SKM-1 treated with dmso at 0.1 percent for 144 hours (cell line): ENCODE measurements at regions not wholly inside any gene's neighbourhood (a gene's known extent, or its start where the extent isn't known, plus 50 kb on each side); places are given as distances from the start of the nearest gene placed in this dataset.

Experiments
- DNase-seq: peaks from one replicate; lab custom pipeline; 2025; ENCODE audit not compliant: unreplicated experiment; lab: John Stamatoyannopoulos, UW

- no peak for DNase-seq
These were observed 92.2 kb downstream of the MRPL36 start for GRCh38 chr5:1707467-1707866.

GRCh38 chr5:1706428-1706827 lies 93.2 kb downstream of the MRPL36 start:
- no peak for DNase-seq

- no peak for DNase-seq
These were observed 93.6 kb downstream of the MRPL36 start for GRCh38 chr5:1706021-1706420.

- no peak for DNase-seq
These were observed 95.0 kb downstream of the MRPL36 start for GRCh38 chr5:1704676-1705075.

- no peak for DNase-seq
These were observed 95.4 kb downstream of the MRPL36 start for GRCh38 chr5:1704266-1704665.

GRCh38 chr5:1703352-1704050 lies 96.1 kb downstream of the MRPL36 start:
- DNase-seq = no peak

- DNase-seq = no peak
These were observed 97.3 kb downstream of the MRPL36 start for GRCh38 chr5:1702318-1702717.

- no peak for DNase-seq
These were observed 97.8 kb downstream of the MRPL36 start for GRCh38 chr5:1701884-1702283.

- no peak for DNase-seq
These were observed 98.3 kb downstream of the MRPL36 start for GRCh38 chr5:1701216-1701864.

- no peak for DNase-seq
These were observed 100.2 kb downstream of the MRPL36 start for GRCh38 chr5:1699394-1699793.

- DNase-seq = no peak
These were observed 100.9 kb downstream of the MRPL36 start for GRCh38 chr5:1698589-1699316.

GRCh38 chr5:1692381-1692780 lies 107.3 kb downstream of the MRPL36 start:
- no peak for DNase-seq

- no peak for DNase-seq
These were observed 112.2 kb downstream of the MRPL36 start for GRCh38 chr5:1687301-1687970.

GRCh38 chr5:1686016-1686802 lies 113.4 kb downstream of the MRPL36 start:
- no peak for DNase-seq

GRCh38 chr5:1685066-1685465 lies 114.6 kb downstream of the MRPL36 start:
- no peak for DNase-seq

- DNase-seq = no peak
These were observed 117.7 kb downstream of the MRPL36 start for GRCh38 chr5:1681955-1682354.

GRCh38 chr5:1673042-1673677 lies 126.5 kb downstream of the MRPL36 start:
- no peak for DNase-seq

GRCh38 chr5:1672396-1672795 lies 127.2 kb downstream of the MRPL36 start:
- DNase-seq = no peak

GRCh38 chr5:1671351-1671750 lies 128.3 kb downstream of the MRPL36 start:
- no peak for DNase-seq

GRCh38 chr5:1670351-1670750 lies 129.3 kb downstream of the MRPL36 start:
- no peak for DNase-seq
